HG03378 (cell line): ENCODE measurements at regions not wholly inside any gene's neighbourhood (a gene's known extent, or its start where the extent isn't known, plus 50 kb on each side); places are given as distances from the start of the nearest gene placed in this dataset.
"Not testable (repeated sequence)": the region's sequence is repeated elsewhere in the genome, so short reads cannot be mapped to it uniquely, and the experiment has no call there.

Experiments used
- ATAC-seq: cut with Tn5 transposase; IDR thresholded peaks from one replicate; pipeline ENCODE4 v1.9.1; 2021; ENCODE audit warnings: mild to moderate bottlenecking, moderate library complexity; ENCODE audit not compliant: unreplicated experiment

DNA sequence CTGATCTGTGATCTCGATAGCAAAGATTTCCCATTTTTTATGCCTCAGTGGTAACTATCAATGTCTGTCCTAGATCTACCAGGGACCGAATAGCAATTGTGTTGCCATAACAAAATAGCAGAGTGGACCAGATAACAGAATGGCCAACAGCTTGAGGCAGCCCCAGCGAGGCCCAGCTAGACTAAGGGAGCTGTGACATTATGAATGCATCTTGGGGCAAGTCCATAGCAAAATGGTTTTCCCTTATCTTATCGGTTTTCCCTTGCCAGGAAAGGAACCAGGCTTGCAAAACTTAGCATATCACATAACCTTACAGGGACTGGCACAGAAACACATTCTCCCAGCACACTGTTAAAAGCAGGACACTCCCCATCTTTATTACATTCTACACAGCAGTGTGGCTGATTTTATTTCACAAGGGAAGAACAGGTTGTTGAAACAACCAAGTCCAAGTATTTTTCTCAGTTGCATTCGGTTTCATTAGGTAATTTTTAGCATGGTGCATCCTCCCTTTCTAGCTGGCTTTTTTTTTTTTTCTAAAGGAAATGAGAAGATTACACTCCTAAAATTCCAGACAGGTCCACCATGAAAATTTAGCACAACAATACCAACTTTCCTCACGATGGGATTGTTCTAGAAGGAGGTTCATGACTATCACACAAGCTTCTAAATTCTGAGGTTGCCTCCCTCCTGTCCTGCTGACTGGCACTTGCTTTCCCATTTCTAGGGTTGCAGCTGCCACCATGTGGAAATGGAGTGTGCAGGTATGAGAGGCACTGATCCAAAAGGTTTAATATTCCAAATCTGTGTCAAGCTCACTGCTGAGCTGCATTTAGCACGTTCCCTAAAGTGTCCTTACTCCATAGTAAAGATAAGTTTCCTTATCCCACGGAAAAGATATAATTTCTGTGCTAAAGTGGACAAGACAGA lies 97.0 kb upstream of the SLC35G4 start:
- no peak for ATAC-seq

DNA sequence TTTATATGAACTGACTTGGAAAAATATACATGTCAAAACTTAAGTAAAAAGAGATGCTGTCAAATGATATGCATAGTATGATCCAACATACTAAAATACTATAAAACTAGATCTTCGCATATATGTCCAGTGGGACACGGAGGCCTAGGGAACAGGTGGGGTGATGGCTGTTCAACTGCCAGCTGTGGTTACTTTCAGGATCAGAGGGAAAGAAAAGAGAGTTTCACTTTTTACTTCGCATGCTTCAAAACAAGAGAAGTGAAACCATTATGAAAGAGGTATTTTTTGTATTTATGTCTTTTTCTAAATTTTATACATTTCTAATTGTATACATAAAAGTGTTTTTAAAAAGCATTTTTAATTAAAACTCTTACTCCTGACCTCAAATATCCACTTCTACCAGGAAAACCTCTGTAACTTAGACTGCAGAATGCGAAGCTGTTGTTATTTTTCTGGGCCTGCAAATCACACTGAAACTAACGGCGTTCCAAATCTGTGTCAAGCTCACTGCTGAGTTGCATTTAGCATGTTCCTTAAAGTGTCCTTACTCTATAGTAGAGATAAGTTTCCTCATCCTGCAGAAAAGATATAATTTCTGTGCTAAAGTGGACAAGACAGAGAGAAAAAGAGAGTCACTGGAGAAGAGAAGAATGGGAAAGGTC lies 97.8 kb upstream of the SLC35G4 start:
- ATAC-seq: peak; percentile 95

DNA sequence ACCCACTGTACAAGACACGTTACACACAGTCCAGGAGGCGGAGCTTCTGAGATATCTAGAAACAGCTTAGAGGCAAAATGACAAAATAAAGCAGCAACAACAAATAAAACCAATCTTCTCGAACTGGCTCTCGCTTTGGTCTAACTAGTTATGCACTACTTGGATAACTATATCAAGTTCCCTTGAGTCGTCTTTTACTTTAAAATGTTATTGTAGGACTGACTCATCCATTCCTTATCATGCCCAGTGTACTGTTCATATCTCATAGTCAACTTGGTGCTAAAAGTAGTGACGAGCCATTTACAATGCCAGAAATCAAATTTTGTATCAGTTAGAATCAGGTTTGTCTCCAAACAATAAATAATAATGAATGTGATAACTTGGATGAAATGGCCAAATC lies 102.5 kb upstream of the SLC35G4 start:
- no peak for ATAC-seq

DNA sequence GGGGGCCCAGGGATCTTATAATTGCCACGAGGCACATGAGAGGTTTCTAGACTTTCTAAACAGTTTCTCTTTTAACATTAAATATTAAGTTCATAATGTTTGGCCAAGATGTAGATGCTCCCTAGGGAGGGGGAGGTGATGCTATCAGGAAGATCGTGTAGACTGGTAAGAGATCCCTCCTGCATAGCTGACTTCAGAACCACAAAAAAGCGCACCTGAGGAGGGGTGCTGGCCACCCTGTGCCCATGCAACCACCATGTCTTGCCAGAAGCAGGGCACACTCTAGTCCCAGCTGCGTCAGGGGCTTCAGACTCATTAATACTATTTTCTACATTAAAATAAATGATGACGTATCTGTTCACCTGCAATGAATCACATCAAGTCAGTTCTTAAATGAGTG lies 103.4 kb upstream of the SLC35G4 start:
- no peak for ATAC-seq

DNA sequence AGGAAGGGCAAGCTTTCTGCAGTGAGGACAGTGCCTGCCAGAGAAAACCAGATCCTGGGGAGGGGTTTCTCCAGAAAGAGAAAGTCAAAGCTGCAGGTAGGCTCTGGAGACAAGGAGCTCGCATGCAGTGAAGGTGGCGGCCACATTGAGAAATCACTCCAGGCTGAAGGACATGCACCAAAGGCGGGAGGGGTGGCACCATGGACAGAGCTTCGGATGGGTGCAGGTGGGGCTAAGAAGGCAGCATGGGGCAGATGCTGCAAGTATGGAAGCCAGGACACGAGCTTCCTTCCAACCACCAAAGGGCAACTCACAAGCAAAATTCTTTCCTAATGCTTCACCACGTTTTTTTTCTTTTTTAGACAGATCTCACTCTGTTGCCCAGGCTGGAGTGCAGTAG lies 104.4 kb upstream of the SLC35G4 start:
- no peak for ATAC-seq

DNA sequence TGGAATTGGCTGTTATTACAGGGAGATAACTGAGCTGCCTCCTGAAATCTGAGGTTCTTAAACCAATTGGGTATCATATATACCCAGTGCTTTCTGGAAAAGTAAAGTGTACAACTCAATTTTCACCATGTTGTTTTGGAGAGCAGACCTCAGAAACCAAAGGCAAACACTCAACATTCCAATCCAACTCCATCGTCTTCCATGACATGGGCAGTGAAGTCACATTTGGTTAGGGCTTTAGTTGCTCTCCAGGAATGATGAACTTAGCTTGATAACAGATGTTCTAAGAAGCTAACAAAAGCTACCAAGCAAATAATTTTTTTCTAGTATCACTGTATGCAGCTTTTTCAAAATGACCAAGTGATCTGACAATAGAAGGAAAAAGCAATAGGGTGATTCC lies 107.0 kb upstream of the SLC35G4 start:
- no peak for ATAC-seq

DNA sequence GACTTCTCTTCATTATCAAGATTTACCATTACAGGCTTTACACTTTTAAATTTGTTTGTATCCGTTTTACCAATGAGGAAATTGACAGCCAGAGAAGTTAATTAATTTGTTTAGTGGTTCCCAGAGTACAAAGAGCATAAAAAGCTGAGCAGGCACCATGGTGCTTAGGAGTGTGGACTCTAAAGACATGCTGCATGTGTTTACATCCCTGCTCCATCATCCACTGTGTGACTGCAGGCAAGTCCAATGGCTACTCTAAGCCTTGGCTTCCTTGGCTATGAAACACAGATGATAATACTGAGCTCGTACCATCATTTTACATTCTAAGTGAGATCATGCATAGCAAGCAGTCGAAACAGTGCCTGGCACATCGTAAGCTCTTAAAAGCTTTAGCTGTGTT lies 108.0 kb upstream of the SLC35G4 start:
- no peak for ATAC-seq

DNA sequence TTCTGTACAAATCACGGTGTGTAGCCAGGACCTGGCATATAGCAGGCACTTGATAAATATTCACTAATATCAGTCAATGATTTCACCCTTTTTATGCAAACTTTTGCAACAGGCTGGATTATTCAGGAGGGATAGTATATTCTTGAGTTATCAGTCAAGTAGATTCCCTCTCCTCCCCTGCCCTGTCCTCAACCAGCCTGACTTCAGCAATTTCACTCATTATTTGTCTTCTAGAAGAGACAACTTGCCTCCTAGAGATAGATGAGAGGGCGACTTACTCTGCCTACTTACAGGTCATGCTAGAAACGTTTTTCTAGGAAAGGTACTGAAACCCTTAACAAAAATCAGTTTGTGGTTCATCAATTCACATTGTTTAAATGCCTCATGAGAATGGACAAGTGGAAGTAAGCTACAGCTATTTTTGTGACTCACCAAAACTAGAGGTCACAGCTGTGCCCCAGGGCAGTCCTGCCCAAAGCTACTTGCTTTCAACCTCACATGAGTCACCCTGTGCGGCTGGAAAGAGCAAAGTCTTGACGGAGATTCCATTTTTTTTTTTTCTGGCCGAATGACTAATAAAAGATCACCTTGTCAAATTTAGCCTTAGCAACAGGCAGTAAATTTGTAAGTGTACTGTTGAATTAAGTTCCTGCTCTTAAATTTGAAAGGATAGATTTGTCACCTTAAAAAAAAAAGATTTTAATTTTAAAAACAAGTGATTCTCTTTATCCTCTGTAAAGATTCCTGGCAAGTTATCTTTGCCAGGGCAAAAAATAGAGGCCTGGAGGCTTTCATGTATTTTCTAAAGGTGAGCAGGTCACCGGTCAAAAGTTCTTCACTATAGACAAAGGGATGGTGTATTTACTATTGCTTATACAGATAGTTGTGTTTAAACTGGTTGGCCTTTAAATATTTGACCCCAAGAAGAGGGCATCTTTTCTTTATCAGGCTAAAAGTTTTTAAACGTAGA lies 109.0 kb upstream of the SLC35G4 start:
- ATAC-seq: peak; percentile 68

DNA sequence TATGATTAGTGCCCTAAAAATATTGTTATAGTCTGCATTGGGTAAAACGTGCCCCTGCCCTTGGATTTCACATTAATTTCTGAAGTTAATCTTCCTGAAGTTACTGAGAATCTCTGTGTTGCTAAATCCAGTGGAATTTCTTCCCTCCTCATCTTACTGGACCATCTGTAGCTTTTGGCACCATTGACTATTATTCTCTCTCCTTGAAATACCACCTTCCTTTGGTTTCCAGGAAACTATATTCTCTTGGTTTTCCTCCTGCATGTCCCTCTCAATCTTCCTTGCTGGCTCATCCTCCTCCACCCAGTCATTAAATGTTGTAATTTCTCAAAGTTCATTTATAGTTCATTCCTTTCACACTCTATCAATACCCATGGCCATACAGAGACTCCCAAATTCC lies 110.6 kb upstream of the SLC35G4 start:
- ATAC-seq: no peak

DNA sequence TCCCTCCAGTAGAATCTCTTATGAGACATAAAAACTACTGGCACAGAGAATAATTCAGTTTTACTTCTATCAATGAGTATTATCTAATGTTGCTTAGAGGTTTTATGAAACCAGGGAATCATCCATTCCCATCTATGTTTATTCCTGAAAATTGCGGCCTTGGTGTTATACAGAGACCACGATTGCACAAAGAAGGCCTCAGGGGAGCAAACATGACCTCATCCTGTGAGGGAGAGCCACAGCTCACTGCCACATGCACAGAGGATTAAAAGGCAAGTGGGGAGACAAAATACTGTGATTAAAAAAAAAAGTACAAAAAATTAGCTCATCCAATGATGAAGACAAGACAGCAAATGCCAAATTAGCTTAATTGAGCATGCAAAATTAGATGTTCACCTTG lies 111.8 kb upstream of the SLC35G4 start:
- ATAC-seq: no peak

DNA sequence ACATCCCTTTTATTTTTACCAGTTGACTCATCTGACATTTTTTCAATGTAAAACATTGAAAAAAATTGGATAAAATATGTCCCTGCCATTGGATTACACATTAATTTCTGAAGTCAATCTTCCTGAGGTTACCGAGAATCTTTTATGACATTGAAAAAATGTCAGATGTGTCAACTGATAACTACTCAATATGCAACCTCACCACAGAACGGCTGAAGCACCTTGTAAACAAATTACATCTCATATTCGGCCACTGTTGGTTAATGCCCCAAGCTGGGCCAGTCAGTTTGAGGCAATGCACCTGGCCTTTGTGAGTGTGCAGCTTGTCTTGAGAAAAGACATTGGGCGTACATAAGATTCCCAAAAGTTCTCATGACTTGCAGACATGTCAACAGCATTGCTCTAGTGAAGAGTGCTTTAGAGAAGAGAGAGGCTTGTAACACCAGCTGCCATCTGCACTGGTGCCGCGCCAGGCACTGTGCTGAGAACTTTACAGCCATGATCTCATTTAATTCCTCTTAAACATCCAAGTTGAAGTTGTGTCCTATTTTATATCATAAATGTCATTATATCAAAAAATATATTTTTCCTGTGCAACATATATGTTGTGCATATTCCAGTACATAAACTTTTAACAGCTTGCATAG lies 112.7 kb upstream of the SLC35G4 start:
- ATAC-seq: no peak

DNA sequence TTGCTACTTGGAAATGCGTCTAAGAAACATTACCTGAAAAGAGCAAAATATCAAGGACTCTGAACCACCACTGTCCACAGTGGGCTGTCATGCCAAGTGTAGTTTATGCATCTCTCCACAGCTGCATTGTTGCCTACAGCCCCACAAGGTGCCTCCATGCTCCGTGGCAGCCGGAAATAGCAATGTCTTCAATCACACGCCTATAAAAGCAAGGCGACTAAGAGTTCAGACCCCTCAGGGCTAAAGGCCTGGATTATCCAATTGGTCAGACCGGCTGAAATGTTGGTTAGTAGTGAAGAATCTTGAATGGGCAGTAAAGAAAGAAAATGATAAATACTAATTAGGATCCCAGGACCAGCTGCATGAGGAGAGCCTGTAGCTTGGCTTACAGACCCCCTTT lies 114.0 kb upstream of the SLC35G4 start:
- no peak for ATAC-seq

DNA sequence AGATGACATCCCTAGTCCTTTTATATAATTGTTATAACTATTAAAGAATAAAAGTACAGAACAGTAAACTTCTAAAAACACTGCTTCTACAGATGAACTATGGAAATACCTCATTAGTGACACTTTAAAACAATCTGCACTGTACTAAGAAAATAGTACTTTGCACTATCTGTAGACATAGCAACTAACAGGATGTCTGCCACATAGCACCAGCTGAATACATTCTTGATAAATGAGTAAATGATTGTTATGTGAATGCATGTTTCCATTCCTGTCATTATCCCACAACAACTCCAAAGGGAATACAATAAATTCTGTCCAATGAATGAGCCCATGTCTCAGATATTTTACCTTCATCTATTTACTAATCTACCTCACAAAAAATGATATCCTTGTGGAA lies 115.3 kb upstream of the SLC35G4 start:
- ATAC-seq: no peak

DNA sequence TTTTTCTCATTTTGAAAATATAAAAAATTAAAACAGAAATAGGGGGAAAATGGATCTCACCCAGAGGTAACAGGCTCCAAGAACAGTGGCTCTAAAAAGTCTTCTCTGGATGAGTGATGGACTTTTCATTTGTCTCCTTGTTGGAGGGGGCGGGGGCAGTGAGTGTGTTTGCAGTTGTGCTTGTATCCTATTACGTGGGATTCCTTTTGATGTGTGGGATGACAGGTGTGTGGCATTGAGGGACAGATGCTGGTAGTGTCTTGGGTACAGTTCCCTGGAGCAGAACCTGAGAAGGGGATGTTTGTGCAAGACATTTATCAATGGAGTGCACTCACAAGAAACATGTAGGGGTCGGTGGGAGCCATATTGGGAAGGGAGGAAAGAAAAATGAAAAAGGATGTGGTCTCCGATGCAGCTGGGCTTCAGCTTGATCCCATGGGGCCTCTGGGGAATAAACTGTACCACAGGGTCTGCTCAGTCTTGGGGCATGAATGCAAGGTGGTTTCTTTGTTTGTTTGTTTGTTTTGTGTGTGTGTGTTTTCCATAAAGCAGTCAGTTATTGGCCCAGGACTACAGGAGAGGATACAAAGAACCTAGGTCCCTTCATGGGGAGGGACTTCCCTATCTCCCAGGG lies 120.0 kb upstream of the SLC35G4 start:
- no peak for ATAC-seq

DNA sequence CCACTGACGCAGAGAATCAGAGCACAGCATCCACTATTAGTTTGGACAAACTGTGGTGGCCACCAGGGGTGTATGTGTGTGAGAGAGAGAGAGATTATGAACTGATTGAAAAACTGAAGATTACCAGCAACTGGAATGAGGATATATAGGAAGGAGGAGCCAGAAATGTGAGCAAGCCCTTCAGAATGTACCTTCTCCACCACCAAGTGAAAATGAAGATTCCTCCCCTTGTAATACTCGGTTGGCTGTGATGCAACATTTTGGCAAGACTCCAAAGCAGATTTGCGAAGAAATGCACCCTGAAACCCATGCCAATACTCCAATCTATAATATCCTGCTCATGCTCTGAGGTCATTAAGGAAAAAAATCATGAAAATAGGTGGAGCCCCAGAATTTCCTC lies 121.2 kb upstream of the SLC35G4 start:
- no peak for ATAC-seq

DNA sequence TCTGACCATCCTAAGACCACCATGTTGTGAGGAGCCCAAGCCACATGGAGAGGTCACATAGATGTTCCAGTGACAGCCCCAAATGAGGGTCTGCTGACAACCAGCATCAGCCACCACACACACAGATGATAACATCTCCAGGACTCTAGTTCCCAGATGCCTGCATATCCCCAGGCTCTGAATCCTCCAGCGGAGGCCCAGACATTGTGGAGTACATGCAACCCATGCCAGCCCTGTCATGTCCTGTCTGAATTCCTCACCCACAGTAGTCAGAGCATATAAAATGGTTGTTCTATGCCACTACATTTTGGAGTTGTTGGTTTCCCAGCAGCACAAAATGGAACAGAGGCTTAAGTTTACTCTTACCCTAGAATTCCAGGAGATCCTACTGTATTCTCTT lies 122.0 kb upstream of the SLC35G4 start:
- no peak for ATAC-seq

DNA sequence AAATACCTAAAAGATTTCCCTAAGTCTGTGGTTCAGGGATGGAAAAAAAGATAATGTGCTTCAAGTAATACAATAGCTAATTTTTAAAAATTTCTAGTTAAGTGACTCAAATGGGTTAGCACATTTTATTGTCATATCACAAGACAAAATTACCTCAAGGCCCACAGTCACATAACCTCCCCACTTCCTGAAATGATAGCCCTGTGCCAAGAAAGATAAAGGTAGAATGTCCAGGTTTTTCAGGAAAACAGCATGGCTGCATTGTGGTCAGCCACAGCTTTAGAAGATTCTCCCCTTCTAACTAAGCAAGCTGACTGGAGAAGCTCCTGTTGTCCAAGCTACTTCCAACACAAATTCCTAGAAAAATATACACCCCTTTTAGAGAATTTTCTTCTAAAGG lies 127.1 kb upstream of the SLC35G4 start:
- ATAC-seq: no peak

DNA sequence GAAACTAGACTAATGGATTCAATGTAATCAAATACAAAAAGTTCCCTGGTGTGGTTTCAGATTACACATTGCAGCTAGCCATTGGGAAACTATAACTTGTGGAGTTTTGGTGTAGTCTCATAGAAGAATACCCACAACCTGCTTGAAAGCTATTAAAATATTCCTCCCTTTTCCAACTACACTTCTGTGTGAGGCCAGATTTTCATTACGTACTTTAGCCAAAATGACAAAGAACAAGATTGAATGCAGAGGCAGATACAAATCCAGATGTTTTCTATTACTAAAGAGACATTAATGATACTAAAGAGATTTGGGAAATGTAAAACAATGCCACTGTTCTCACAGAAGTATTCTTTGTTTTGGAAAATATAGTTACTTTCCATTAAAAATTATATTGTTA lies 128.7 kb upstream of the SLC35G4 start:
- ATAC-seq: no peak

DNA sequence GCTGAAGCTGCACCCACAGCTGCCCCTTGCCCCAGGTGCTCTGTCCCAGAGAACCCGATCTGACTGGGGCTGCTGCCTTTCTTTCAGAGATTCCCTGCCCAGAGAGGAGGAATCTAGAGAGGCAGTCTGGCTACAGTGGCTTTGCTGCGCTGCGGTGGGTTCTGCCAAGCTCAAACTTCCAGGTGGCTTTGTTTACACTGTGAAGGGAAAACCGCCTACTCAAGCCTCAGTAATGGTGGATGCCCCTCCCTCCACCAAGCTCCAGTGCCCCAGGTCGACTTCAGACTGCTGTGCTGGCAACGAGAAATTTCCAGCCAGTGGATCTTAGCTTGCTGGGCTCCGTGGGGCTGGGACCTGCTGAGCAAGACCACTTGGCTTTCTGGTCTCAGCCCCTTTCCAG lies 130.4 kb upstream of the SLC35G4 start:
- ATAC-seq: not testable (repeated sequence)

DNA sequence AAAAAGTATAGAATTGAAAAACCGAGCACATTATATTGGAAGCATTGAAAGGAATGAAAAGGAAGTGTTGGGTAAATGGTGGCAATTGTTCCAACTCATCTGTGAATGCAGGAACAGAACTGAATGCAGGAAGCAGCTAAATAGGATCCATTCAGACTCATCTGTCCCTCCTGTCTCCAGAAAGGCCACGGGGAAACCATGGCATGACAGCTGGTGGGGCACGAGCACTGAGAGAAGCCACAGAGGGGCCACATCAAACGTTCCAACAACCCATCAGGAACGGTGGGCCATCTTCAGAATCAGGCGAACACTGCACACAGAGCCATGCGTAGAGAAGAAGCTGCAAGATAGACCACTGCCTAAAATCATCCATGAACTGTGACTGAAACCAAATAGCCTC lies 138.5 kb upstream of the SLC35G4 start:
- no peak for ATAC-seq
